Peyer's patch (tissue), 4 donors: ENCODE measurements at regions not wholly inside any gene's neighbourhood (a gene's known extent, or its start where the extent isn't known, plus 50 kb on each side); places are given as distances from the start of the nearest gene placed in this dataset.

Experiments
- POLR2A ChIP-seq, 2 donors: fragments of 450-650 bp; IDR thresholded peaks; one replicate each; pipeline ENCODE4 v1.5.1; 2017; ENCODE audit warnings: antibody characterized with exemption in 2 of 2, mild to moderate bottlenecking in 2 of 2, moderate library complexity in 2 of 2
- TF ChIP-seq, protein P1 (sequence below), 6 experiments: fragments of 450-650 bp in 4 of 6; fragments of 200-600 bp in 2 of 6; sonication (generic) in 1 of 6; IDR thresholded peaks; one replicate each; pipeline ENCODE4 v1.5.1; 2017 to 2019; ENCODE audit warnings: antibody characterized with exemption in 6 of 6, mild to moderate bottlenecking in 3 of 6, moderate library complexity in 1 of 6

DNA sequence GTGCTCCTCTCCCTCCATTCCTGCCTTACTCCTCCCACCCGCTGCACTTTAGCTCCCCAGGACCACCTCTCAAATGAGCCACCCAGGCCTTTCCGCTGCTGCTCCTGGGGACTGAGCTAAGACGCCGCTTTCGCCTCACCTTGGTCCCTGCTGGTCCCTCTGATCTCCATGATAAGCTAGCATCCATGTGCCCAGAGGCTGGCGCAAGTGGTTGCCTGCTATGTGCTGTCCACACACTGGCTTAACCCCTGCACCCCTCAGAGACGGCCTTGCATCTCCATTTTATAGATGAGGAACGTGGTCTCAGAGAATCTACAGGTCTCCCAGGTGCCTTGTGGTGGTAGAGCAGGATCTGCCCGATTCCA lies 160.1 kb upstream of the PMEPA1 start:
- no peak for TF ChIP-seq POLR2A (IDR thresholded peaks at IDR 0.05)
- TF ChIP-seq, protein P1, sequence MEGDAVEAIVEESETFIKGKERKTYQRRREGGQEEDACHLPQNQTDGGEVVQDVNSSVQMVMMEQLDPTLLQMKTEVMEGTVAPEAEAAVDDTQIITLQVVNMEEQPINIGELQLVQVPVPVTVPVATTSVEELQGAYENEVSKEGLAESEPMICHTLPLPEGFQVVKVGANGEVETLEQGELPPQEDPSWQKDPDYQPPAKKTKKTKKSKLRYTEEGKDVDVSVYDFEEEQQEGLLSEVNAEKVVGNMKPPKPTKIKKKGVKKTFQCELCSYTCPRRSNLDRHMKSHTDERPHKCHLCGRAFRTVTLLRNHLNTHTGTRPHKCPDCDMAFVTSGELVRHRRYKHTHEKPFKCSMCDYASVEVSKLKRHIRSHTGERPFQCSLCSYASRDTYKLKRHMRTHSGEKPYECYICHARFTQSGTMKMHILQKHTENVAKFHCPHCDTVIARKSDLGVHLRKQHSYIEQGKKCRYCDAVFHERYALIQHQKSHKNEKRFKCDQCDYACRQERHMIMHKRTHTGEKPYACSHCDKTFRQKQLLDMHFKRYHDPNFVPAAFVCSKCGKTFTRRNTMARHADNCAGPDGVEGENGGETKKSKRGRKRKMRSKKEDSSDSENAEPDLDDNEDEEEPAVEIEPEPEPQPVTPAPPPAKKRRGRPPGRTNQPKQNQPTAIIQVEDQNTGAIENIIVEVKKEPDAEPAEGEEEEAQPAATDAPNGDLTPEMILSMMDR (IDR thresholded peaks at IDR 0.05), result no peak
